ENCODE measurements at regions not wholly inside any gene's neighbourhood (a gene's known extent, or its start where the extent isn't known, plus 50 kb on each side); places are given as distances from the start of the nearest gene placed in this dataset.

GRCh38 chr4:154049457-154050181, 260.7 kb upstream of the SFRP2 start:
- TF ChIP-seq CTCF (IDR thresholded peaks at IDR 0.05) (no peak), POLR2A (IDR thresholded peaks at IDR 0.05) (no peak)

All from lower leg skin (tissue), 3 donors.